ENCODE measurements at regions not wholly inside any gene's neighbourhood (a gene's known extent, or its start where the extent isn't known, plus 50 kb on each side); places are given as distances from the start of the nearest gene placed in this dataset.
"Not testable (repeated sequence)": the region's sequence is repeated elsewhere in the genome, so short reads cannot be mapped to it uniquely, and the experiment has no call there.

DNA sequence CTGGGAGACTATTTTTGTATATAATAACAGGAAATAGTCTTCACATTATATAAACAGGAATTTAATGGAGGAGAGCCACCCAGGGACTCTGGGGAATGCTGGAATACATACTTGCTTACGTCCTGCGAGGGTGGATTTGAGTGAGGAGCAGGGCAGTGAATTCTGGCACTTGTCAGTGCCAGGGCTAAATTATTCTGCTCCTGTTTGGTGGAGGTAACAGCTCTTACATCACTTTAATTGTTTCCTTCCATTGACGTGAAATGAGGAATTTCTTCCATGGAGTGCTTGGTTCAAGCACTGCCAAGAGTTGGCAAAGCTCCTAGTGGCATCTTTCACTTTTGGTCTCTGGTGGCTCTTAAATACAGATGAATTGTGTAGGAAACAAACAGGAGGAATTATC, 94.1 kb upstream of the GOLGA8J start:
- WGBS, 2 donors: 48 to 59% methylated on average over 3 of the region's 3 CpGs
- Histone ChIP-seq H3K4me1 (peaks cover 0 to 10% (median 2%) of the 10 kb centered on the region in 4 donors), H3K27me3 (no peaks in the 10 kb centered on the region), H3K27ac (no peak overlapping the region), H3K9me3 (no peaks in the 10 kb centered on the region), H3K4me3 (no peak overlapping the region), H3K36me3 (no peaks in the 10 kb centered on the region)
- no peak for TF ChIP-seq POLR2A (IDR thresholded peaks at IDR 0.05)
- no peak for TF ChIP-seq POLR2AphosphoS5 (IDR thresholded peaks at IDR 0.05)
- no peak for TF ChIP-seq CTCF (IDR thresholded peaks at IDR 0.05)
- TF ChIP-seq EP300 (IDR thresholded peaks at IDR 0.05): no peak
- no peak for DNase-seq
- intact Hi-C loops (cut with DNase I): no loop called here

GRCh38 chr15:29986946-29987345, 95.8 kb upstream of the GOLGA8J start:
- Histone ChIP-seq H3K4me3 (no peak overlapping the region), H3K36me3 (no peaks in the 10 kb centered on the region), H3K9me3 (no peaks in the 10 kb centered on the region), H3K27ac (no peak overlapping the region), H3K4me1 (peaks cover 0 to 10% (median 2%) of the 10 kb centered on the region in 4 donors), H3K27me3 (no peaks in the 10 kb centered on the region)
- 69 to 78% methylated on average over 2 of the region's 2 CpGs for whole genome bisulfite sequencing, 2 donors
- TF ChIP-seq POLR2A (IDR thresholded peaks at IDR 0.05) (no peak), POLR2AphosphoS5 (IDR thresholded peaks at IDR 0.05) (no peak), CTCF (IDR thresholded peaks at IDR 0.05) (no peak), EP300 (IDR thresholded peaks at IDR 0.05) (no peak)
- intact Hi-C loops (cut with DNase I): no loop called here
- no peak for DNase-seq

GRCh38 chr15:29978411-29979382, 104.1 kb upstream of the GOLGA8J start:
- Histone ChIP-seq H3K4me1 (no peaks in the 10 kb centered on the region), H3K27me3 (peaks cover 0 to 2% (median 0%) of the 10 kb centered on the region in 3 donors), H3K4me3 (no peak overlapping the region), H3K27ac (no peak overlapping the region), H3K9me3 (no peaks in the 10 kb centered on the region), H3K36me3 (no peaks in the 10 kb centered on the region)
- 68 to 77% methylated on average over 8 of the region's 8 CpGs for WGBS, 2 donors
- intact Hi-C loops (cut with DNase I): no loop called here
- TF ChIP-seq POLR2AphosphoS5 (IDR thresholded peaks at IDR 0.05) (no peak), POLR2A (IDR thresholded peaks at IDR 0.05) (no peak), CTCF (IDR thresholded peaks at IDR 0.05) (no peak), EP300 (IDR thresholded peaks at IDR 0.05) (no peak)
- no peak for DNase-seq

DNA sequence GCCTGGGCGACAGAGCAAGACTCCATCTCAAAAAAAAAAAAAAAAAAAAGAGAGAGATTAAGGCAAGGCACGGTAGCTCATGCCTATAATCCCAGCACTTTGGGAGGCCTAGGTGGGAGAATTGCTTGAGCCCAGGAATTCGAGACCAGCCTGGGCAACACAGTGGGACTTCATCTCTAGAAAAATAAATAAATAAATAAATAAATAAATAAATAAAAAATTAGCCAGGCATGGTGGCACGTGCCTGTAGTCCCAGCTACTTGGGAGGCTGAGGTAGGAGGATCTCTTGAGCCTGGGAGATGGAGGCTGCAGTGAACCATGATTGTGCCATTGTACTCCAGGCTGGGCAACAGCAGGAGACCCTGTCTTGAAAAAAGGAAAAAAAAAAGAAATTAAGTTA, 108.7 kb upstream of the GOLGA8J start:
- H3K9me3 ChIP-seq; H3K4me1 ChIP-seq; H3K36me3 ChIP-seq; H3K27ac ChIP-seq; DNase-seq; H3K4me3 ChIP-seq; intact Hi-C loops (cut with DNase I): not testable (repeated sequence)
- H3K27me3 ChIP-seq: peaks cover 0 to 12% (median 6%) of the 10 kb centered on the region in 3 donors
- WGBS, 2 donors: 90 to 92% methylated on average over 3 of the region's 4 CpGs

GRCh38 chr15:29972051-29972450, 110.7 kb upstream of the GOLGA8J start:
- H3K27me3 ChIP-seq: peaks cover 0 to 25% (median 14%) of the 10 kb centered on the region in 3 donors
- intact Hi-C loops (cut with DNase I): no loop called here
- no peaks in the 10 kb centered on the region for H3K9me3 ChIP-seq
- DNase-seq: no peak
- no peak overlapping the region for H3K4me3 ChIP-seq
- H3K36me3 ChIP-seq: no peaks in the 10 kb centered on the region
- no peaks in the 10 kb centered on the region for H3K4me1 ChIP-seq
- H3K27ac ChIP-seq: no peak overlapping the region
- TF ChIP-seq CTCF (IDR thresholded peaks at IDR 0.05) (no peak), EP300 (IDR thresholded peaks at IDR 0.05) (no peak), POLR2A (IDR thresholded peaks at IDR 0.05) (no peak), POLR2AphosphoS5 (IDR thresholded peaks at IDR 0.05) (no peak)
- WGBS, 2 donors: 94 to 96% methylated on average over 2 of the region's 2 CpGs

All from sigmoid colon (tissue), 6 donors.